HCT116 (cell line): ENCODE measurements at regions not wholly inside any gene's neighbourhood (a gene's known extent, or its start where the extent isn't known, plus 50 kb on each side); places are given as distances from the start of the nearest gene placed in this dataset.

Experiments
- ATAC-seq: fragments of 200-7000 bp; cut with Tn5 transposase; 2 replicates; pipeline ENCODE4 v1.9.1; 2020; ENCODE audit warnings: mild to moderate bottlenecking, moderate library complexity
- BruUV-seq: library from RNA; stranded (reverse); fragments of 400-500 nt; replicated peaks from 2 replicates; lab custom pipeline; 2021; lab: Mats Ljungman, UMichigan
- CTCF ChIA-PET: fragments of 300-600 bp; sonication (Branson Sonifier 250); formaldehyde crosslinking; loops from one replicate; lab custom pipeline; 2021; ENCODE audit warnings: antibody characterized with exemption; lab: Charles Lee
- POLR2A ChIA-PET: fragments of 300-600, 350-600 bp; sonication (Branson Sonifier 250); formaldehyde crosslinking; loops from one replicate; lab custom pipeline; 2021; ENCODE audit warnings: antibody characterized with exemption; lab: Charles Lee
- RAD21 ChIA-PET, 2 experiments: fragments of 300-600 bp; sonication (Branson Sonifier 250); formaldehyde crosslinking; loops; one replicate each; lab custom pipeline; 2023; ENCODE audit warnings: low total read pairs in 2 of 2; ENCODE audit not compliant: uncharacterized antibody in 2 of 2, unreplicated experiment in 2 of 2, low non-redundant PET in 1 of 2; lab: Charles Lee
- DNase-seq: peaks from one replicate; pipeline ENCODE4 v3.0.0-alpha.2; 2010; ENCODE audit warnings: low read depth, low spot score
- H2AFZ ChIP-seq: fragments of 200-600 bp; shearing (Covaris generic), sonication (generic); 2 replicates; pipeline ENCODE4 v1.6.1; 2017; ENCODE audit warnings: low read depth, mixed run types, mixed read lengths, antibody characterized with exemption, low read length; ENCODE audit not compliant: poor library complexity, severe bottlenecking
- H3K27ac ChIP-seq: 2 replicates; pipeline ENCODE4 v1.5.1; 2012; ENCODE audit warnings: low read depth, low read length
- H3K27me3 ChIP-seq: fragments of 200-600 bp; sonication (generic); 2 replicates; pipeline ENCODE4 v1.6.1; 2016; ENCODE audit warnings: mixed run types, low read length, mixed read lengths; ENCODE audit not compliant: insufficient read depth
- H3K36me3 ChIP-seq, 2 experiments: fragments of 200-500 bp in 1 of 2; fragments of 200-600 bp in 1 of 2; sonication (Bioruptor generic) in 1 of 2; sonication (generic) in 1 of 2; 2 replicates each; pipeline versions ENCODE4 v1.5.1 to v1.6.1; 2014 to 2016; ENCODE audit warnings: low read length in 2 of 2, inconsistent platforms in 1 of 2, mixed read lengths in 1 of 2, mixed run types in 1 of 2; ENCODE audit not compliant: insufficient read depth in 2 of 2, control insufficient read depth in 1 of 2
- H3K4me1 ChIP-seq, 2 experiments: fragments of 200-600 bp in 1 of 2; sonication (generic) in 1 of 2; 2 replicates each; pipeline versions ENCODE4 v1.5.1 to v1.6.1; 2012 to 2017; ENCODE audit warnings: low read length in 2 of 2, inconsistent platforms in 1 of 2, mild to moderate bottlenecking in 1 of 2, mixed read lengths in 1 of 2, mixed run types in 1 of 2, moderate library complexity in 1 of 2; ENCODE audit not compliant: insufficient read depth in 2 of 2, control insufficient read depth in 1 of 2
- H3K4me2 ChIP-seq: fragments of 200-600 bp; sonication (generic); 2 replicates; pipeline ENCODE4 v1.6.1; 2017; ENCODE audit warnings: mixed run types, low read length, mixed read lengths
- H3K4me3 ChIP-seq, 2 experiments: fragments of 200-600 bp in 1 of 2; sonication (generic) in 1 of 2; replicated peaks in 1 of 2; 2 replicates each; pipeline ENCODE4 v1.5.1; 2011 to 2016; ENCODE audit warnings: low read length in 2 of 2, control low read depth in 1 of 2, low read depth in 1 of 2, mild to moderate bottlenecking in 1 of 2, mixed read lengths in 1 of 2, mixed run types in 1 of 2
- H3K79me2 ChIP-seq: fragments of 200-600 bp; sonication (generic); 2 replicates; pipeline ENCODE4 v1.6.1; 2017; ENCODE audit warnings: mild to moderate bottlenecking, mixed run types, low read length, moderate library complexity, mixed read lengths; ENCODE audit not compliant: insufficient read depth
- H3K9ac ChIP-seq: fragments of 200-600 bp; sonication (generic); 2 replicates; pipeline ENCODE4 v1.6.1; 2016; ENCODE audit warnings: low read length, mixed read lengths
- H3K9me2 ChIP-seq: fragments of 200-600 bp; sonication (generic), shearing (Covaris generic); 2 replicates; pipeline ENCODE4 v1.6.1; 2017; ENCODE audit warnings: mixed run types, mild to moderate bottlenecking, moderate library complexity; ENCODE audit not compliant: insufficient read depth
- H3K9me3 ChIP-seq, 2 experiments: fragments of 200-500 bp in 1 of 2; fragments of 200-600 bp in 1 of 2; sonication (Bioruptor generic) in 1 of 2; sonication (generic) in 1 of 2; 2 replicates each; pipeline ENCODE4 v1.6.1; 2014 to 2017; ENCODE audit warnings: low read length in 2 of 2, mixed read lengths in 2 of 2, inconsistent platforms in 1 of 2, low read depth in 1 of 2, mild to moderate bottlenecking in 1 of 2, mixed run types in 1 of 2, moderate library complexity in 1 of 2; ENCODE audit not compliant: control insufficient read depth in 1 of 2, insufficient read depth in 1 of 2
- H4K20me1 ChIP-seq: fragments of 200-600 bp; sonication (generic), shearing (Covaris generic); 2 replicates; pipeline ENCODE4 v1.6.1; 2017; ENCODE audit warnings: mixed run types, mild to moderate bottlenecking, moderate library complexity; ENCODE audit not compliant: insufficient read depth
- CBX3 ChIP-seq: IDR thresholded peaks from 2 replicates; pipeline ENCODE4 v1.6.1; 2012; ENCODE audit warnings: low read depth
- CEBPB ChIP-seq: IDR thresholded peaks from 2 replicates; pipeline ENCODE4 v1.6.1; 2012; ENCODE audit warnings: low read depth
- EGR1 ChIP-seq: IDR thresholded peaks from 2 replicates; pipeline ENCODE4 v1.6.1; 2012; ENCODE audit warnings: low read depth
- EZH2 ChIP-seq: fragments of 200-600 bp; sonication (generic); IDR thresholded peaks from 2 replicates; pipeline ENCODE4 v1.6.1; 2017; ENCODE audit warnings: antibody characterized with exemption, mixed run types
- EZH2phosphoT487 ChIP-seq: fragments of 200-600 bp; IDR thresholded peaks from 2 replicates; pipeline ENCODE4 v1.6.1; 2018; ENCODE audit warnings: antibody characterized with exemption, borderline replicate concordance
- FOSL1 ChIP-seq: IDR thresholded peaks from 2 replicates; pipeline ENCODE4 v1.6.1; 2012; ENCODE audit warnings: low read depth
- JUND ChIP-seq: IDR thresholded peaks from 2 replicates; pipeline ENCODE4 v1.6.1; 2012
- MAX ChIP-seq: IDR thresholded peaks from 2 replicates; pipeline ENCODE4 v1.6.1; 2012
- POLR2AphosphoS5 ChIP-seq: IDR thresholded peaks from 2 replicates; pipeline ENCODE4 v1.6.1; 2011; ENCODE audit warnings: mild to moderate bottlenecking, low read depth, low read length, moderate library complexity
- RAD21 ChIP-seq: IDR thresholded peaks from 2 replicates; pipeline ENCODE4 v1.6.1; 2012; ENCODE audit warnings: low read depth, mild to moderate bottlenecking
- SIN3A ChIP-seq: IDR thresholded peaks from 2 replicates; pipeline ENCODE4 v1.6.1; 2012; ENCODE audit warnings: low read depth
- SP1 ChIP-seq: IDR thresholded peaks from 2 replicates; pipeline ENCODE4 v1.6.1; 2012; ENCODE audit warnings: low read depth
- SRF ChIP-seq: IDR thresholded peaks from 2 replicates; pipeline ENCODE4 v1.6.1; 2012; ENCODE audit warnings: low read depth
- ZBTB33 ChIP-seq: IDR thresholded peaks from 2 replicates; pipeline ENCODE4 v1.6.1; 2011; ENCODE audit warnings: mild to moderate bottlenecking, low read length, moderate library complexity; ENCODE audit not compliant: insufficient replicate concordance; ENCODE audit errors: extremely low read depth
- ZFX ChIP-seq: fragments of 450-650 bp; IDR thresholded peaks from 2 replicates; pipeline ENCODE4 v1.6.1; 2017
- ZNF274 ChIP-seq: fragments of 200-500 bp; sonication (Bioruptor generic); IDR thresholded peaks from 2 replicates; pipeline ENCODE4 v1.6.1; 2014; ENCODE audit warnings: mild to moderate bottlenecking, low read depth, low read length, inconsistent platforms
- intact Hi-C: fragments of 100-400 bp; cut with micrococcal nuclease; formaldehyde crosslinking; loops from 2 replicates; pipeline ENCODE4 v1.10.0; 2022

- H3K9me3 ChIP-seq = no peaks in the 10 kb centered on the region
- H4K20me1 ChIP-seq = no peaks in the 10 kb centered on the region
- intact Hi-C loops = no loop called here
- no peaks in the 10 kb centered on the region for H3K36me3 ChIP-seq
- ChIA-PET POLR2A (no interaction called here), CTCF (no interaction called here), RAD21 (no interaction called here)
- H3K4me2 ChIP-seq = no peak overlapping the region
- TF ChIP-seq SP1 (peak; percentile 23; the same call in 1 of the 2 replicates), ZNF274 (no peak), CEBPB (peak; percentile 61), FOSL1 (peak; percentile 34; the same call in 1 of the 2 replicates), SRF (no peak), JUND (peak; percentile 28; the same call in 1 of the 2 replicates)
- no peaks in the 10 kb centered on the region for H3K79me2 ChIP-seq
- H3K9ac ChIP-seq = no peak overlapping the region
- no peak overlapping the region for H2AFZ ChIP-seq
- no peak overlapping the region for H3K4me3 ChIP-seq
- H3K27me3 ChIP-seq = no peaks in the 10 kb centered on the region
- no peak overlapping the region for H3K27ac ChIP-seq
- no peak for ATAC-seq
- DNase-seq = no peak
- H3K9me2 ChIP-seq = no peaks in the 10 kb centered on the region
- H3K4me1 ChIP-seq = no peaks in the 10 kb centered on the region
- no TSS peak for BruUV-seq
Observed at GRCh38 chr6:103983860-103984259, 875.9 kb downstream of the HACE1 start.

- Histone ChIP-seq H4K20me1 (no peaks in the 10 kb centered on the region), H3K79me2 (no peaks in the 10 kb centered on the region), H3K9me2 (no peaks in the 10 kb centered on the region), H3K9ac (no peak overlapping the region)
- no peak for DNase-seq
- no peak for TF ChIP-seq JUND
- TF ChIP-seq MAX = no peak
- no peak for TF ChIP-seq ZFX
- no peak for TF ChIP-seq EGR1
- TF ChIP-seq SIN3A = no peak
- no peak for TF ChIP-seq ZNF274
- TF ChIP-seq EZH2phosphoT487 = no peak
- TF ChIP-seq POLR2AphosphoS5 = no peak
- TF ChIP-seq EZH2 = no peak
- TF ChIP-seq CBX3 = no peak
- TF ChIP-seq SRF = no peak
- TF ChIP-seq ZBTB33 = no peak
- TF ChIP-seq RAD21 = no peak
- TF ChIP-seq FOSL1 = no peak
- TF ChIP-seq CEBPB = no peak
- TF ChIP-seq, all 23 proteins: peak for 0
- Histone ChIP-seq H3K4me3 (no peak overlapping the region), H3K9me3 (no peaks in the 10 kb centered on the region), H3K36me3 (no peaks in the 10 kb centered on the region), H3K4me1 (no peaks in the 10 kb centered on the region), H3K27me3 (no peaks in the 10 kb centered on the region), H3K4me2 (no peak overlapping the region), H2AFZ (no peak overlapping the region), H3K27ac (no peak overlapping the region)
- CTCF ChIA-PET = no interaction called here
- RAD21 ChIA-PET = no interaction called here
- intact Hi-C loops = no loop called here
- BruUV-seq = no TSS peak
- no peak for ATAC-seq
- POLR2A ChIA-PET = no interaction called here
Observed at GRCh38 chr6:103983011-103983410, 876.7 kb downstream of the HACE1 start.
